ENCODE measurements at regions not wholly inside any gene's neighbourhood (a gene's known extent, or its start where the extent isn't known, plus 50 kb on each side); places are given as distances from the start of the nearest gene placed in this dataset.

DNA sequence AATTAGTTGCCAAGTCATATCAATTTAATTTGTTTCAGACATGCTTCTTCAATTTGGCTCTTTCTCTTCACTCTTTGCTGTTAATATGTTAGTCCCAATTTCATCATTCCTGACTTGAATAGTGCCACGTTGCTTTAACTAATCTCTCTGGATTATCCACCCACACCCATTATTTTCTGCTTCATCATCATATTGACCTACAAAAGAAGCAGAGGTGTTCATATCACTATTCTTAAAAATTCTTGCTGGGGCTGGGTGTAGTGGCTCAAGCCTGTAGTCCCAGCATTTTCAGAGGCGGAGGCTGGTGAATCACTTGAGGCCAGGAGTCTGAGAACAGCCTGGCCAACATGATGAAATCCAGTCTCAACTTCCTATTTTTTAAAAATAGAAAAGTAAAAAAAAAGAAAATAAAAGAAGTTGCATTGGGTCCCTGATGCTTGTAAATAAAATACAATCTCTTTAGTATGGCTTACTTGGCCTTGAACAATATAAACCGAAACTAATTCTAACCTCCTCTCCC is 65.7 kb upstream of the KCNIP4 start:
- Histone ChIP-seq H3K27ac (ENCODE audit: insufficient read depth, low read depth, low read length) (no peak overlapping the region), H3K36me3 (ENCODE audit: control insufficient read depth in 2 of 2, extremely low read depth in 1 of 2, insufficient read depth in 2 of 2, low read length in 2 of 2) (no peaks in the 10 kb centered on the region), H3K9me3 (replicated peaks; ENCODE audit: control insufficient read depth, insufficient read depth, low read length) (no peaks in the 10 kb centered on the region), H3K79me2 (ENCODE audit: control insufficient read depth, insufficient read depth, low read length) (no peaks in the 10 kb centered on the region), H3K4me2 (ENCODE audit: insufficient read depth, low read length) (no peak overlapping the region), H3K4me3 (replicated peaks in 1 of 3; ENCODE audit: insufficient read depth in 1 of 3, low read depth in 1 of 3, low read length in 3 of 3) (no peak overlapping the region), H2AFZ (ENCODE audit: low read depth, low read length) (no peak overlapping the region), H3K27me3 (ENCODE audit: control insufficient read depth in 2 of 2, insufficient read depth in 2 of 2, low read length in 2 of 2) (no peaks in the 10 kb centered on the region), H3K9ac (replicated peaks; ENCODE audit: extremely low read depth, insufficient read depth, low read length) (no peak overlapping the region), H4K20me1 (replicated peaks; ENCODE audit: control insufficient read depth, extremely low read depth, insufficient read depth, low read length) (no peaks in the 10 kb centered on the region), H3K4me1 (ENCODE audit: control insufficient read depth, extremely low read depth, insufficient read depth, low read length) (no peaks in the 10 kb centered on the region), H3K9me1 (replicated peaks; ENCODE audit: control insufficient read depth, extremely low read depth, insufficient read depth, low read length) (no peaks in the 10 kb centered on the region)
- DNase-seq (ENCODE audit: low read depth, low spot score) = no peak
- BruUV-seq (replicated peaks) = no TSS peak
- intact Hi-C loops (cut with micrococcal nuclease) (no loop called here), dilution Hi-C loops (cut with MboI; ENCODE audit: extremely low pct_ligation_motif_present, low sequenced_read_pairs) (no loop called here)
- TF ChIP-seq MYC (IDR thresholded peaks at IDR 0.05; ENCODE audit: low read depth, low read length) = no peak
- TF ChIP-seq FOS (IDR thresholded peaks at IDR 0.05; ENCODE audit: borderline replicate concordance, insufficient read depth, low read length) = no peak
- no peak for TF ChIP-seq POLR2A (IDR thresholded peaks at IDR 0.05; ENCODE audit: low read depth, low read length)
- no peak for TF ChIP-seq EZH2 (IDR thresholded peaks at IDR 0.05; ENCODE audit: borderline replicate concordance, low read depth, low read length, severe bottlenecking)
- TF ChIP-seq, protein P1, sequence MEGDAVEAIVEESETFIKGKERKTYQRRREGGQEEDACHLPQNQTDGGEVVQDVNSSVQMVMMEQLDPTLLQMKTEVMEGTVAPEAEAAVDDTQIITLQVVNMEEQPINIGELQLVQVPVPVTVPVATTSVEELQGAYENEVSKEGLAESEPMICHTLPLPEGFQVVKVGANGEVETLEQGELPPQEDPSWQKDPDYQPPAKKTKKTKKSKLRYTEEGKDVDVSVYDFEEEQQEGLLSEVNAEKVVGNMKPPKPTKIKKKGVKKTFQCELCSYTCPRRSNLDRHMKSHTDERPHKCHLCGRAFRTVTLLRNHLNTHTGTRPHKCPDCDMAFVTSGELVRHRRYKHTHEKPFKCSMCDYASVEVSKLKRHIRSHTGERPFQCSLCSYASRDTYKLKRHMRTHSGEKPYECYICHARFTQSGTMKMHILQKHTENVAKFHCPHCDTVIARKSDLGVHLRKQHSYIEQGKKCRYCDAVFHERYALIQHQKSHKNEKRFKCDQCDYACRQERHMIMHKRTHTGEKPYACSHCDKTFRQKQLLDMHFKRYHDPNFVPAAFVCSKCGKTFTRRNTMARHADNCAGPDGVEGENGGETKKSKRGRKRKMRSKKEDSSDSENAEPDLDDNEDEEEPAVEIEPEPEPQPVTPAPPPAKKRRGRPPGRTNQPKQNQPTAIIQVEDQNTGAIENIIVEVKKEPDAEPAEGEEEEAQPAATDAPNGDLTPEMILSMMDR (IDR thresholded peaks at IDR 0.05; ENCODE audit: extremely low read depth in 1 of 2, insufficient read depth in 1 of 2, low read depth in 1 of 2, low read length in 2 of 2) = no peak
- TF ChIP-seq POLR2AphosphoS5 (IDR thresholded peaks at IDR 0.05; ENCODE audit: insufficient read depth, low read depth, low read length) = no peak
- TF ChIP-seq, protein P2, sequence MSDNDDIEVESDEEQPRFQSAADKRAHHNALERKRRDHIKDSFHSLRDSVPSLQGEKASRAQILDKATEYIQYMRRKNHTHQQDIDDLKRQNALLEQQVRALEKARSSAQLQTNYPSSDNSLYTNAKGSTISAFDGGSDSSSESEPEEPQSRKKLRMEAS (IDR thresholded peaks at IDR 0.05; ENCODE audit: insufficient read depth, insufficient read length) = no peak
- TF ChIP-seq GATA2 (IDR thresholded peaks at IDR 0.05; ENCODE audit: insufficient read depth, insufficient read length, low read depth, low read length) = no peak
- no peak for TF ChIP-seq JUN (IDR thresholded peaks at IDR 0.05; ENCODE audit: borderline replicate concordance, insufficient read depth, insufficient read length, low read depth)
- POLR2A ChIA-PET = no interaction called here
- CTCF ChIA-PET = no interaction called here
- no peak for FAIRE-seq

Data from endothelial cell of umbilical vein (primary cell).